ENCODE measurements at regions not wholly inside any gene's neighbourhood (a gene's known extent, or its start where the extent isn't known, plus 50 kb on each side); places are given as distances from the start of the nearest gene placed in this dataset.

DNA sequence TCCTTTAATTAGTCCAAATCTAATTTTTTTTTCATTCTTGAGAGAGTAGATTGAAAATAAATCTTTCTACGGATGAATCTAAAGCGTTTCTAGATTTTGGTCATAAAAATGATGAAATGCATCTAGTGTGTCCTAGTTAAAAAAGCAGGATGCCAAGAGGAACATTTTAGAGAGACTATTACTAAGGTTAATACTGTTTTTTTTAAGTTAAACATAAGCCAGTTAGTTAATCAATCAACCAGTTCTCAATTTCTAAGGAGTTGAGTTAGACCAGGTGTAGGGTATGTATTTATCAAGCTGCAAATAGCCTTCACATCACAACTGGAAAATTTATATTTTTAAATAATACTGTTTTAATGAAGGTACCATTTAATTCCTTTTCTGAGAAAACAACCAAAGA, 679.5 kb upstream of the IGFBP7 start:
- Histone ChIP-seq H3K27ac (no peak overlapping the region), H3K4me1 (no peaks in the 10 kb centered on the region), H3K36me3 (no peaks in the 10 kb centered on the region), H3K9me3 (no peaks in the 10 kb centered on the region), H3K27me3 (no peaks in the 10 kb centered on the region), H3K4me3 (no peak overlapping the region)
- DNase-seq (ENCODE audit: low spot score in 2 of 2) = no peak
- WGBS, 2 donors = 42 to 64% methylated on average over 2 of the region's 2 CpGs
- no peak for TF ChIP-seq POLR2A (IDR thresholded peaks at IDR 0.05)
- TF ChIP-seq, protein P1, sequence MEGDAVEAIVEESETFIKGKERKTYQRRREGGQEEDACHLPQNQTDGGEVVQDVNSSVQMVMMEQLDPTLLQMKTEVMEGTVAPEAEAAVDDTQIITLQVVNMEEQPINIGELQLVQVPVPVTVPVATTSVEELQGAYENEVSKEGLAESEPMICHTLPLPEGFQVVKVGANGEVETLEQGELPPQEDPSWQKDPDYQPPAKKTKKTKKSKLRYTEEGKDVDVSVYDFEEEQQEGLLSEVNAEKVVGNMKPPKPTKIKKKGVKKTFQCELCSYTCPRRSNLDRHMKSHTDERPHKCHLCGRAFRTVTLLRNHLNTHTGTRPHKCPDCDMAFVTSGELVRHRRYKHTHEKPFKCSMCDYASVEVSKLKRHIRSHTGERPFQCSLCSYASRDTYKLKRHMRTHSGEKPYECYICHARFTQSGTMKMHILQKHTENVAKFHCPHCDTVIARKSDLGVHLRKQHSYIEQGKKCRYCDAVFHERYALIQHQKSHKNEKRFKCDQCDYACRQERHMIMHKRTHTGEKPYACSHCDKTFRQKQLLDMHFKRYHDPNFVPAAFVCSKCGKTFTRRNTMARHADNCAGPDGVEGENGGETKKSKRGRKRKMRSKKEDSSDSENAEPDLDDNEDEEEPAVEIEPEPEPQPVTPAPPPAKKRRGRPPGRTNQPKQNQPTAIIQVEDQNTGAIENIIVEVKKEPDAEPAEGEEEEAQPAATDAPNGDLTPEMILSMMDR (IDR thresholded peaks at IDR 0.05) = no peak
- TF ChIP-seq EP300 (IDR thresholded peaks at IDR 0.05) = no peak

DNA sequence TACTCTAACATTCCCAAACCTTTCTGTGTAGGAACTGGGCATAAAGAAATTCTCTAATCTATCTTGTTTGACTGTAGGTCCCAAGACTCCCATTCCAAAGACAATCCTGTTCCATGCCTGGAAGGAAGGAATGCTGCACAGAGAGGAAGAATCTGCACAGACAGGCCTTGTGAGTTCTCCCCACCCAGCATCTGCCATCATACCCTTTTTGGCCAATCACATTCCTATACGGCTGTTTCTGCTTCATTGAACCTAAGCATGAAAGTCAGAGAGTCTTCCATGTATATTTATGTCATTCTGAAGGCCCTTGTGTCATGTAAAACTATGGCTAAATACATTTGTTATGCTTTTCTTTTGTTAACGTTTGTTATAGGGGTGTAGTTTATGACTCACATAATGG, 667.7 kb upstream of the IGFBP7 start:
- TF ChIP-seq POLR2A (IDR thresholded peaks at IDR 0.05) = no peak
- no peak for TF ChIP-seq EP300 (IDR thresholded peaks at IDR 0.05)
- TF ChIP-seq, protein P1 (IDR thresholded peaks at IDR 0.05) = no peak
- H3K27ac ChIP-seq = no peak overlapping the region
- no peak for DNase-seq (ENCODE audit: low spot score in 2 of 2)
- 55 to 56% methylated on average over 2 of the region's 2 CpGs for WGBS, 2 donors
- H3K4me1 ChIP-seq = no peaks in the 10 kb centered on the region
- no peaks in the 10 kb centered on the region for H3K36me3 ChIP-seq
- H3K9me3 ChIP-seq = no peaks in the 10 kb centered on the region
- H3K27me3 ChIP-seq = no peaks in the 10 kb centered on the region
- H3K4me3 ChIP-seq = no peak overlapping the region

DNA sequence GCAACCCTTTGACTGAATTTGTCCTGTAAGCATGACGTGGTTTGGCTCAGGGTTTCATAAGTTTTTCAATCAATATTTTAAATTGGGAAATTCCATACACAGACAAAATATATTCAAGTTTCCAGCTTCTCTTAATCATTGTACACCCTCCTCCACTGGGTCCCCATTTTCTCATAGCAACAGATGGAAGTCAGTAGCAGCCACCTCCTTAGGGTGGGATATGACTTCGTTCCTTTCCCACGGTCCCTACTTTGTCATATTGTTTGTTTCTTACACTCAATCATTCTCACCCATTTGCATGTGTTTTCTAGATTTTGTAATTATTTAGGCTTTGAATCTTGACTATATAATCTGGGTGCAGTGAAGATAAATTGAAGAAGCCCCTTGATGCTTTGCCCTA, 664.5 kb upstream of the IGFBP7 start:
- Histone ChIP-seq H3K36me3 (no peaks in the 10 kb centered on the region), H3K27ac (no peak overlapping the region), H3K4me1 (no peaks in the 10 kb centered on the region), H3K27me3 (no peaks in the 10 kb centered on the region), H3K9me3 (no peaks in the 10 kb centered on the region), H3K4me3 (no peak overlapping the region)
- no peak for DNase-seq (ENCODE audit: low spot score in 2 of 2)
- WGBS, 2 donors = 91% methylated on average over 3 of the region's 3 CpGs
- TF ChIP-seq EP300 (IDR thresholded peaks at IDR 0.05) (no peak), POLR2A (IDR thresholded peaks at IDR 0.05) (no peak)
- TF ChIP-seq, protein P1 (IDR thresholded peaks at IDR 0.05) = no peak

DNA sequence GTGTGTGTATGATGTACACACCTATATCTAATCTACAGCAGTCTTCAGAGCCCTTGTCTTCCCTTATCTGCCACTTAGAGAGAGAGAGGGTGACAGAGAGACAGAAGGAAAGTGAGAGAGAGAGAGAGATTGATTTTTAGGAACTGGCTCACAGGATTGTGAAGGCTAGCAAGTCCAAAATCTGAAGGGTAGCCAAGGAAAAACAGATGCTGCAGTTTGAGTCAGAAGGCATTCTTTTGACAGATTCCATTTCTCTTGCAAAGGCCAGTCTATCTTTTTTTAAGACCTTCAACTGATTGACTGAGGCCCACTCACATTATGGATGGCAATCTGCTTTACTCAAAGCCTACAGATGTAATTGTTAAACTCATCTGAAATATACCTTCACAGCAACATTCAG, 664.0 kb upstream of the IGFBP7 start:
- DNase-seq (ENCODE audit: low spot score in 2 of 2) = no peak
- Histone ChIP-seq H3K4me1 (no peaks in the 10 kb centered on the region), H3K36me3 (no peaks in the 10 kb centered on the region), H3K9me3 (no peaks in the 10 kb centered on the region), H3K27me3 (no peaks in the 10 kb centered on the region), H3K27ac (no peak overlapping the region), H3K4me3 (no peak overlapping the region)
- no peak for TF ChIP-seq POLR2A (IDR thresholded peaks at IDR 0.05)
- TF ChIP-seq, protein P1 (IDR thresholded peaks at IDR 0.05) = no peak
- no peak for TF ChIP-seq EP300 (IDR thresholded peaks at IDR 0.05)

DNA sequence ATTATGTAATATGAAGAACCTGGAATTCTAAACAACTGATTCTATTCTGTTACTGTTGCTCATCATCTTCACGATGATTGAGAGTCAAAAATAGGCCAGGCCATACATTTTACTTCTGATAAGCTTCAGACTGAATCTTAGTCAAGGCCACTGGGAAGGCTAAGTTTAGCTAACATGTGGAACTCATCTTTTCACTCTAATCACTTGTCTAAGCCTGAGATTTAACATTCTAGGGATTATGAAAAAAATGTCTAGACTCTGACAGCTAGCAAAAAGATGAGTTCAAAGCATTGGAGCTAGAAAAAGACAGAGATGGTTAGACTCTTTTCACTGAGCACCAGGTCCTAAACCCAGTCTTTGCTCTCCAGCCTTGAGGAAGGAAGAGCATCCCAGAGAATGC, 656.2 kb upstream of the IGFBP7 start:
- H3K36me3 ChIP-seq = no peaks in the 10 kb centered on the region
- WGBS, 2 donors = 64 to 69% methylated on average over 1 of the region's 1 CpG
- H3K27ac ChIP-seq = no peak overlapping the region
- H3K4me1 ChIP-seq = no peaks in the 10 kb centered on the region
- H3K27me3 ChIP-seq = no peaks in the 10 kb centered on the region
- DNase-seq (ENCODE audit: low spot score in 2 of 2) = no peak
- no peak overlapping the region for H3K4me3 ChIP-seq
- no peaks in the 10 kb centered on the region for H3K9me3 ChIP-seq
- TF ChIP-seq EP300 (IDR thresholded peaks at IDR 0.05) (no peak), POLR2A (IDR thresholded peaks at IDR 0.05) (no peak)
- TF ChIP-seq, protein P1 (IDR thresholded peaks at IDR 0.05) = no peak
